ENCODE measurements at regions not wholly inside any gene's neighbourhood (a gene's known extent, or its start where the extent isn't known, plus 50 kb on each side); places are given as distances from the start of the nearest gene placed in this dataset.

DNA sequence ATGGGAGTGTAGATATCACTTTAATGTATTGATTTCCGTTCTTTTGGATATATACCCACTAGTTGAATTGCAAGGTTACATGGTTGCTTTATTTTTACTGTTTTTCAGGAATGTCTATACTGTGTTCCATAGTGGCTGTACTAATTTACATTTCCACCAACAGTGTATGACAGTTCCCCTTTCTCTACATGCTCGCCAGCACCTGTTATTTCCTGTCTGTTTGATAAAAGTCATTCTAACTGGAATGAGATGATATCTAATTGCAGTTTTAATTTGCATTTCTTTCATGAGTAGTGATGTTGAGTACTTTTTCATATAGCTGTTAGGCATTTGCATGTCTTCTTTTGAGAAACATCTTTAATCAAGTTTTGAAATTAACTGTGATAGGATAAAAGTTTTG, 818.6 kb downstream of the SLITRK6 start:
- DNase-seq (no peak), ATAC-seq (no peak)
- Histone ChIP-seq H3K4me1 (no peaks in the 10 kb centered on the region), H3K9me3 (no peaks in the 10 kb centered on the region), H3K27ac (no peak overlapping the region), H3K36me3 (no peaks in the 10 kb centered on the region), H3K4me3 (no peak overlapping the region), H3K27me3 (no peaks in the 10 kb centered on the region)
- no peak for TF ChIP-seq POLR2A (IDR thresholded peaks at IDR 0.05)
- TF ChIP-seq, protein P1, sequence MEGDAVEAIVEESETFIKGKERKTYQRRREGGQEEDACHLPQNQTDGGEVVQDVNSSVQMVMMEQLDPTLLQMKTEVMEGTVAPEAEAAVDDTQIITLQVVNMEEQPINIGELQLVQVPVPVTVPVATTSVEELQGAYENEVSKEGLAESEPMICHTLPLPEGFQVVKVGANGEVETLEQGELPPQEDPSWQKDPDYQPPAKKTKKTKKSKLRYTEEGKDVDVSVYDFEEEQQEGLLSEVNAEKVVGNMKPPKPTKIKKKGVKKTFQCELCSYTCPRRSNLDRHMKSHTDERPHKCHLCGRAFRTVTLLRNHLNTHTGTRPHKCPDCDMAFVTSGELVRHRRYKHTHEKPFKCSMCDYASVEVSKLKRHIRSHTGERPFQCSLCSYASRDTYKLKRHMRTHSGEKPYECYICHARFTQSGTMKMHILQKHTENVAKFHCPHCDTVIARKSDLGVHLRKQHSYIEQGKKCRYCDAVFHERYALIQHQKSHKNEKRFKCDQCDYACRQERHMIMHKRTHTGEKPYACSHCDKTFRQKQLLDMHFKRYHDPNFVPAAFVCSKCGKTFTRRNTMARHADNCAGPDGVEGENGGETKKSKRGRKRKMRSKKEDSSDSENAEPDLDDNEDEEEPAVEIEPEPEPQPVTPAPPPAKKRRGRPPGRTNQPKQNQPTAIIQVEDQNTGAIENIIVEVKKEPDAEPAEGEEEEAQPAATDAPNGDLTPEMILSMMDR (IDR thresholded peaks at IDR 0.05), result no peak
- WGBS, 4 donors, result 31 to 74% (median 51%) methylated on average over 2 of the region's 2 CpGs
- intact Hi-C loops (cut with DNase I), result no loop called here

DNA sequence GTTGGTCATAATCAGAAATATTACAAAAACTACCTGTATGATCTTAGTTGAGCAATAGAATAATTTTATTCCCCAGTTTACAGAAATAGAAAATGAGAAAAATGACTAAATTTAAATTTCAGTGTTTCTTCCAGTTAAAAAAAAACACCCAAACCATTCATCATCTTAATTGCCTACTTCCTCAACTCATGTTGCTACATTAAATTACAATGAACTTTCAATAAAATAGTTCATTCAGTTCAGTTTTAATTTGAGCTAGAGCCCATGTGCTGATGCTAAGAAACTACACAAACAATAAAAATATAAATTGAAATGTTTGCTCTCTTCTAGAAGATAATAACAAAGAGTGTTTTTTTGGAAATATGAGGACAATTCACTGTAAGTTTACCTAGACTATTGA, 820.4 kb downstream of the SLITRK6 start:
- Histone ChIP-seq H3K4me1 (no peaks in the 10 kb centered on the region), H3K27ac (no peak overlapping the region), H3K4me3 (no peak overlapping the region), H3K27me3 (no peaks in the 10 kb centered on the region), H3K36me3 (no peaks in the 10 kb centered on the region), H3K9me3 (no peaks in the 10 kb centered on the region)
- intact Hi-C loops (cut with DNase I), result no loop called here
- DNase-seq (no peak), ATAC-seq (no peak)
- TF ChIP-seq, protein P1 (IDR thresholded peaks at IDR 0.05), result no peak
- no peak for TF ChIP-seq POLR2A (IDR thresholded peaks at IDR 0.05)

DNA sequence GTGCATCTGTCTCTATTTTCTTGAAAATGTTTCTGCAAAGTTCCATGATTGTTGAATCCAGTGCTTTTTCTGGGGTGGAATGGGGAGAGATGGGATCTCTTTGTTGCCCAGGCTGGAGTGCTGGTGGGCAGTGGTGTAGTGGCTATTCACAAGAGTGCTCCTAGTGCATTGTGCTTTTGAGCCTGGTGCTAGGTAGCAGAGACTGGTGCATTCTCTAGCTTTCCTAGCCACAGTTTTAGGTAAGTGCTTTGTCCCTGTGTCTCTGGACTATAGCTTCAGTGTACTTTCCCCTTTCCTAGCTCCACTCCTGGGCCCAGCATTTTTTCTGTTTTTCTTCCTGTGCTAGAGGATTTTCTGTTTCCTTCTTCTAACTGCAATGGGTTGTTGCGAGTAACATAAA, 825.6 kb downstream of the SLITRK6 start:
- Histone ChIP-seq H3K4me1 (no peaks in the 10 kb centered on the region), H3K36me3 (no peaks in the 10 kb centered on the region), H3K4me3 (no peak overlapping the region), H3K27me3 (no peaks in the 10 kb centered on the region), H3K9me3 (no peaks in the 10 kb centered on the region), H3K27ac (no peak overlapping the region)
- intact Hi-C loops (cut with DNase I), result no loop called here
- ATAC-seq (no peak), DNase-seq (no peak)
- no peak for TF ChIP-seq POLR2A (IDR thresholded peaks at IDR 0.05)
- TF ChIP-seq, protein P1 (IDR thresholded peaks at IDR 0.05), result no peak
- 50 to 59% (median 53%) methylated on average over 1 of the region's 1 CpG for WGBS, 4 donors

DNA sequence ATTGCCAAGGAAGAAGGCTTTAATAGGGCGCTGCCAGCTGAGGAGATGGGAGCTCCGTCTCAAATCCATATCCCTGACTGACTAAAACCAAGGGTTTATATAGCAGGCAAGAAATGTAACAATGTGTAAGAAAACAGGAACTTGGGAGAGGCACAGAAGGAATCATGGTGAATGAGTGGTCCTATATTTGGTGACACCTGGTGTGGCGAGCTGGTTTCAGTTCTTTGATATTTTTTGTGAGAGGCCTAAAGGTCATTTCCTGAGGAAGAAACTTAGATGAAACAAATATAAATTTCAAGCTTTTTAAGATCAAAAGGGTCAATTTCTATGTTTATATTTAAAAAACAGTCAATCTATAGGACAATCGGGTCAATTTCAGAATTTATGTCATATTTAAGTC, 826.3 kb downstream of the SLITRK6 start:
- 73 to 87% (median 84%) methylated on average over 4 of the region's 4 CpGs for WGBS, 4 donors
- DNase-seq, result no peak

More for the DNA sequence above, 826.3 kb downstream of the SLITRK6 start:
- no peak for TF ChIP-seq POLR2A (IDR thresholded peaks at IDR 0.05)
- TF ChIP-seq, protein P1 (IDR thresholded peaks at IDR 0.05), result no peak
- no peak for ATAC-seq
- Histone ChIP-seq H3K27ac (no peak overlapping the region), H3K4me3 (no peak overlapping the region), H3K4me1 (no peaks in the 10 kb centered on the region), H3K9me3 (no peaks in the 10 kb centered on the region), H3K36me3 (no peaks in the 10 kb centered on the region), H3K27me3 (no peaks in the 10 kb centered on the region)
- intact Hi-C loops (cut with DNase I), result no loop called here
